Pancreas (tissue), 10 donors: ENCODE measurements at regions not wholly inside any gene's neighbourhood (a gene's known extent, or its start where the extent isn't known, plus 50 kb on each side); places are given as distances from the start of the nearest gene placed in this dataset.

ENCODE experiments used
- ATAC-seq, 4 donors: fragments of 200-7000 bp; cut with Tn5 transposase; one replicate each; pipeline versions ENCODE4 v1.8.0 to v1.9.1; 2020; ENCODE audit warnings: mild to moderate bottlenecking in 4 of 4, moderate library complexity in 4 of 4
- DNase-seq, 6 donors: peaks; one replicate each; pipeline ENCODE4 v3.0.0-alpha.2; 2020
- FAIRE-seq: peaks from 2 replicates; lab custom pipeline; 2012; peaks lifted over from hg19 to GRCh38; lab: Jason Lieb, UNC
- H3K27ac ChIP-seq, 4 donors: fragments of 200-600 bp; sonication (generic); 1 replicate in 3 of 4; 2 replicates in 1 of 4; pipeline versions ENCODE4 v1.5.0 to v1.8.0; 2020
- H3K27me3 ChIP-seq, 4 donors: fragments of 200-600 bp; one replicate each; pipeline ENCODE4 v1.8.0; 2021
- H3K36me3 ChIP-seq, 3 donors: fragments of 200-600 bp; sonication (generic) in 1 of 3; one replicate each; pipeline versions ENCODE4 v1.5.0 to v1.8.0; 2020 to 2021
- H3K4me1 ChIP-seq, 3 donors: fragments of 200-600 bp; one replicate each; pipeline ENCODE4 v1.8.0; 2021
- H3K4me3 ChIP-seq, 4 donors: fragments of 200-600 bp; sonication (generic) in 2 of 4; one replicate each; pipeline versions ENCODE4 v1.5.0 to v1.8.0; 2020 to 2021
- H3K9me3 ChIP-seq, 4 donors: fragments of 200-600 bp; one replicate each; pipeline ENCODE4 v1.8.0; 2021
- WGBS, 2 donors: extraction: QIAGEN DNeasy Blood & Tissue Kit; methylation state at CpG; one replicate each; pipeline ENCODE4 v1.1.7; 2013; 5-methylcytosine and 5-hydroxymethylcytosine counted together
- intact Hi-C, 3 donors: fragments of 100-400 bp; cut with DNase I; formaldehyde crosslinking; loops; one replicate each; pipeline versions ENCODE4 v1.11.1 to v1.14.2; 2022
- TF ChIP-seq, protein P1 (sequence below), 4 donors: fragments of 200-600 bp; sonication (generic) in 3 of 4; IDR thresholded peaks; one replicate each; pipeline versions ENCODE4 v1.5.0 to v1.8.0; 2021; ENCODE audit warnings: antibody characterized with exemption in 4 of 4
- donor health status: healthy with polysubstance abuse.
- donor health status: DM: no; HTN: no; CAD: no; lungs with moderate emphysema.
- donor health status: DM: no; HTN: no; CAD: no.
- donor health status: control.
- donor health status: control.
- donor health status: Bipolar disorder and iron deficiency.
- donor health status: DM: yes; HTN: yes; CAD: no.
- donor health status: DM: no; HTN: no; CAD: no.
- donor health status: DM: no; HTN: no; CAD: no.
- donor health status: DM: yes; HTN: yes; CAD: no.

DNA sequence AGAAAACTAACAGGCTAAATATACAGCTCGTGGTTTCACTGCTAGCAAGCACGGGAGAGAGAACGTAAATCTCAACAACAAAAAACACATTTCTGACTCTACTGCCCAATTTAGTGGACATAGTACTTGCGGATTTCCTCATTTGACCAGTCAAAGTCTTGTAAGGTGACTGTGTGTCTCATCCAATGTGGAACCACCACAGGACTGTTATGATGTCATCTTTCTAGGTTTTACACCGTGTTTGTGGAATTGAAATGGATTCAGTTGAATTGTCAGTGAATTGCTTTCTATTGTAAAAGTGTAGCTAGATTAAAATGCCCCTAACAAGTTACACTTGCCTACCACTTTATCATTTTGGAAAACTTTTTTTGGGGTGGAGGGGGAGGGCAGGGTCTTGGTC lies 1010.8 kb downstream of the NLGN4Y start:
- no peak overlapping the region for H3K27ac ChIP-seq
- no peaks in the 10 kb centered on the region for H3K36me3 ChIP-seq
- WGBS, 2 donors: 70% methylated on average over 5 of the region's 5 CpGs; no CpG with 5 or more reads in 1 of the 2 donors
- H3K9me3 ChIP-seq: no peaks in the 10 kb centered on the region
- no peak overlapping the region for H3K4me3 ChIP-seq
- no peak for FAIRE-seq
- ATAC-seq: no peak
- intact Hi-C loops: no loop called here
- DNase-seq: no peak
- TF ChIP-seq, protein P1, sequence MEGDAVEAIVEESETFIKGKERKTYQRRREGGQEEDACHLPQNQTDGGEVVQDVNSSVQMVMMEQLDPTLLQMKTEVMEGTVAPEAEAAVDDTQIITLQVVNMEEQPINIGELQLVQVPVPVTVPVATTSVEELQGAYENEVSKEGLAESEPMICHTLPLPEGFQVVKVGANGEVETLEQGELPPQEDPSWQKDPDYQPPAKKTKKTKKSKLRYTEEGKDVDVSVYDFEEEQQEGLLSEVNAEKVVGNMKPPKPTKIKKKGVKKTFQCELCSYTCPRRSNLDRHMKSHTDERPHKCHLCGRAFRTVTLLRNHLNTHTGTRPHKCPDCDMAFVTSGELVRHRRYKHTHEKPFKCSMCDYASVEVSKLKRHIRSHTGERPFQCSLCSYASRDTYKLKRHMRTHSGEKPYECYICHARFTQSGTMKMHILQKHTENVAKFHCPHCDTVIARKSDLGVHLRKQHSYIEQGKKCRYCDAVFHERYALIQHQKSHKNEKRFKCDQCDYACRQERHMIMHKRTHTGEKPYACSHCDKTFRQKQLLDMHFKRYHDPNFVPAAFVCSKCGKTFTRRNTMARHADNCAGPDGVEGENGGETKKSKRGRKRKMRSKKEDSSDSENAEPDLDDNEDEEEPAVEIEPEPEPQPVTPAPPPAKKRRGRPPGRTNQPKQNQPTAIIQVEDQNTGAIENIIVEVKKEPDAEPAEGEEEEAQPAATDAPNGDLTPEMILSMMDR (IDR thresholded peaks at IDR 0.05): no peak
- no peaks in the 10 kb centered on the region for H3K4me1 ChIP-seq
- no peaks in the 10 kb centered on the region for H3K27me3 ChIP-seq

DNA sequence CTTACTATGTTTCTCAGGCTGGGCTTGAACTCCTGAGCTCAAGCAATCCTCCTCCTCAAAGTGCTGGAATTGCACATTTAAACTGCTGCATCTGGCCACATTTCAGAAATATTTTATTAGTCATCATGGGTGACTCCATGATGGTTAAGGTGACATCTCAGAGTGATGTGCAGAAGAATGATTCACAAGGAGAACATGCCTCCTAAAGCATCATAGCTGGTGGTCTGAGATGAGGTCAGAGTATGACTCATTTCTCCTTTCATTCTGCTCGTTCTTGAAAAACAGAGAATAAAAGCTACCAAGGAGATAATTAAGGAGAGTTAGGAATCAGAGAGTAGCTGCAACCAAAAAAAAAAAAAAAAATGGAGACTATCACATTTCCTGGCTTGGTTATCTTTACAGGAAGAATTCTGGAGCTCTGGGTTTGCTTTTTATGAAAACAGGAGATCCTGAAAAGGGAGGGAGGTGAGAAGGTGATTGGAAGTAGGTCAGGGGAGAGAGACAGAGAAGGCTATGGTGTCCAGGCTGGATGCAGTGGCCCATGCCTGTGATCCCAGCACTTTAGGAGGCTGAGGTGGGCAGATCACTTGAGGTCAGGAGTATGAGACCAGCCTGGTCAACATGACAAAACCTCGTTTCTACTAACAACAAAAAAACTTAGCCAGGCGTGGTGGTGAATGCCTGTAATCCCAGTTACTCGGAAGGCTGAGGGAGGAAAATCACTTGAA lies 1011.6 kb downstream of the NLGN4Y start:
- H3K9me3 ChIP-seq: no peaks in the 10 kb centered on the region
- TF ChIP-seq, protein P1 (IDR thresholded peaks at IDR 0.05): no peak
- no peak overlapping the region for H3K4me3 ChIP-seq
- no peak for DNase-seq
- ATAC-seq: no peak
- no peaks in the 10 kb centered on the region for H3K27me3 ChIP-seq
- H3K36me3 ChIP-seq: no peaks in the 10 kb centered on the region
- FAIRE-seq: no peak
- H3K27ac ChIP-seq: no peak overlapping the region
- intact Hi-C loops: no loop called here
- no peaks in the 10 kb centered on the region for H3K4me1 ChIP-seq
- 50% methylated on average over 4 of the region's 4 CpGs; no CpG with 5 or more reads in 1 of the 2 donors for WGBS, 2 donors

GRCh38 chrY:15540516-15540915 lies 1016.2 kb downstream of the NLGN4Y start:
- Histone ChIP-seq H3K27ac (no peak overlapping the region), H3K36me3 (no peaks in the 10 kb centered on the region), H3K27me3 (no peaks in the 10 kb centered on the region), H3K4me1 (no peaks in the 10 kb centered on the region), H3K9me3 (no peaks in the 10 kb centered on the region), H3K4me3 (no peak overlapping the region)
- TF ChIP-seq, protein P1 (IDR thresholded peaks at IDR 0.05): no peak
- ATAC-seq (no peak), FAIRE-seq (no peak), DNase-seq (no peak)
- intact Hi-C loops: no loop called here

DNA sequence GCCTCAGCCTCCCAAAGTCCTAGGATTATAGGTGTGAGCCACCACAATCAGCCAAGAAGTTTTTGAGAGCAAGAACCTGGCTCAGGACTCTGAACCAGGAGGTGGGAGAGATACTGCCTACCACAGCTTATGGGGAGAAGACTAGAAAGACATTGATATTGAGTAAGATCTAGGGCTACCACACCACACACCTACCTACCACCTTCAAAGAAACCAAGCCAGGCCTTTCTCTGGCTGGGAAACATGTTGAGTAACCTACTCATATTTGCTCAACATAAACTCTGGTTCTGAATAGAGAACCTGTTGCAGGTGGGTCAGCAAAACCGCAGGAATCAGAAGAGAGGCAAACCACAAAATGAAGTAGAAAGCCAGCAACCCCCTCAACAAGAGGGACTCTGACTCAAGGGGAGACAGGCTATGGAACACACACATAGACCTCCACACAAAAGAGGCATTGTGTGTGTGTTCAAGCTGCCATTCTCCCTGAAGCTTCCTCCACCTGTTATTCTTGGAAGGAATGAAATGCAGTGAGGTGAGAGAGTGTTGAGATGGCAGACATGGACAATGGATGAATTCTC lies 1021.9 kb downstream of the NLGN4Y start:
- FAIRE-seq (no peak), ATAC-seq (no peak), DNase-seq (no peak)
- no peaks in the 10 kb centered on the region for H3K4me1 ChIP-seq
- WGBS, 2 donors: 70% methylated on average over 1 of the region's 1 CpG; no CpG with 5 or more reads in 1 of the 2 donors
- intact Hi-C loops: no loop called here
- TF ChIP-seq, protein P1 (IDR thresholded peaks at IDR 0.05): no peak
- no peak overlapping the region for H3K4me3 ChIP-seq
- H3K36me3 ChIP-seq: no peaks in the 10 kb centered on the region
- no peak overlapping the region for H3K27ac ChIP-seq
- H3K27me3 ChIP-seq: no peaks in the 10 kb centered on the region
- H3K9me3 ChIP-seq: no peaks in the 10 kb centered on the region

DNA sequence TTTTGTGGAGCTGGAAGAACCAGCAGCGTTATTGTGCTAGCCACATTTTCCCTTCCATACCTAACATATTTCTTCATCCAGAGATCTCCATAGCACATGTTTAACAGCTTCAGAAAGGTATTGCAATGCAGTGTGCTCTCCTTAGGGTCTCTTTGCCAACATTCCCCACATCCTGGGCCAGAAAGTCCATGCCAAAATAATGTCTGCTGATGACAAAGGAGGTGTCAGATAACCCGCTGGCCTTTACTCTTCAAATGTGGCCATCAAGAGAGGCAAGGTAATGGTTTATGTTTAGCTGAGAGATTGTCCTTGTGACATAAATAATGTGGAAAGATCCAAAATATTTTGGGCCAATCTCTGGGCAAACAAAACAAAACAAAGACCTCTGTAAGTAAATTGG lies 1027.7 kb downstream of the NLGN4Y start:
- TF ChIP-seq, protein P1 (IDR thresholded peaks at IDR 0.05): no peak
- DNase-seq (no peak), FAIRE-seq (no peak), ATAC-seq (no peak)
- Histone ChIP-seq H3K36me3 (no peaks in the 10 kb centered on the region), H3K27me3 (no peaks in the 10 kb centered on the region), H3K4me1 (no peaks in the 10 kb centered on the region), H3K9me3 (no peaks in the 10 kb centered on the region), H3K4me3 (no peak overlapping the region), H3K27ac (no peak overlapping the region)
- intact Hi-C loops: no loop called here
- WGBS, 2 donors: 35% methylated on average over 2 of the region's 2 CpGs; no CpG with 5 or more reads in 1 of the 2 donors
